ENCODE measurements at regions not wholly inside any gene's neighbourhood (a gene's known extent, or its start where the extent isn't known, plus 50 kb on each side); places are given as distances from the start of the nearest gene placed in this dataset.
"Not testable (repeated sequence)": the region's sequence is repeated elsewhere in the genome, so short reads cannot be mapped to it uniquely, and the experiment has no call there.

GRCh38 chr15:91625506-91625905, 228.0 kb upstream of the SLCO3A1 start:
- DNase-seq = no peak

- no peak for DNase-seq
These were observed 225.8 kb upstream of the SLCO3A1 start for GRCh38 chr15:91627473-91628278.

- no peak for DNase-seq
These were observed 223.4 kb upstream of the SLCO3A1 start for GRCh38 chr15:91630090-91630489.

- DNase-seq = no peak
These were observed 221.3 kb upstream of the SLCO3A1 start for GRCh38 chr15:91632176-91632575.

- no peak for DNase-seq
These were observed 220.5 kb upstream of the SLCO3A1 start for GRCh38 chr15:91632981-91633380.

- no peak for DNase-seq
These were observed 219.3 kb upstream of the SLCO3A1 start for GRCh38 chr15:91634179-91634578.

GRCh38 chr15:91635080-91635479, 218.4 kb upstream of the SLCO3A1 start:
- no peak for DNase-seq

GRCh38 chr15:91635641-91636040, 217.9 kb upstream of the SLCO3A1 start:
- no peak for DNase-seq

GRCh38 chr15:91649016-91649415, 204.5 kb upstream of the SLCO3A1 start:
- DNase-seq = no peak

- DNase-seq = no peak
These were observed 203.6 kb upstream of the SLCO3A1 start for GRCh38 chr15:91649831-91650321.

- DNase-seq = no peak
These were observed 202.3 kb upstream of the SLCO3A1 start for GRCh38 chr15:91651251-91651650.

- DNase-seq = no peak
These were observed 200.8 kb upstream of the SLCO3A1 start for GRCh38 chr15:91652610-91653207.

- DNase-seq = not testable (repeated sequence)
These were observed 197.8 kb upstream of the SLCO3A1 start for GRCh38 chr15:91655563-91656290.

- DNase-seq = no peak
These were observed 193.3 kb upstream of the SLCO3A1 start for GRCh38 chr15:91660174-91660649.

- no peak for DNase-seq
These were observed 189.2 kb upstream of the SLCO3A1 start for GRCh38 chr15:91664224-91664836.

- no peak for DNase-seq
These were observed 188.3 kb upstream of the SLCO3A1 start for GRCh38 chr15:91665212-91665611.

GRCh38 chr15:91668370-91668769, 185.1 kb upstream of the SLCO3A1 start:
- no peak for DNase-seq

GRCh38 chr15:91670108-91670507, 183.4 kb upstream of the SLCO3A1 start:
- no peak for DNase-seq

- DNase-seq = no peak
These were observed 175.5 kb upstream of the SLCO3A1 start for GRCh38 chr15:91678003-91678402.

- no peak for DNase-seq
These were observed 174.1 kb upstream of the SLCO3A1 start for GRCh38 chr15:91679447-91679846.

- no peak for DNase-seq
These were observed 168.1 kb upstream of the SLCO3A1 start for GRCh38 chr15:91685436-91685835.

- no peak for DNase-seq
These were observed 164.7 kb upstream of the SLCO3A1 start for GRCh38 chr15:91688811-91689210.

- no peak for DNase-seq
These were observed 164.1 kb upstream of the SLCO3A1 start for GRCh38 chr15:91689377-91689776.
